K562 (cell line): ENCODE measurements at regions not wholly inside any gene's neighbourhood (a gene's known extent, or its start where the extent isn't known, plus 50 kb on each side); places are given as distances from the start of the nearest gene placed in this dataset.

ENCODE experiments used
- ATAC-seq: fragments of 200-7000 bp; cut with Tn5 transposase; 3 replicates; pipeline ENCODE4 v1.9.1; 2020; ENCODE audit warnings: moderate library complexity
- BruUV-seq: library from RNA; stranded (reverse); fragments of 400-500 nt; replicated peaks from 2 replicates; lab custom pipeline; 2021; lab: Mats Ljungman, UMichigan
- CTCF ChIA-PET: fragments of 300-600 bp; formaldehyde crosslinking; extraction: SDS; loops from one replicate; lab custom pipeline; 2021; ENCODE audit warnings: low intra/inter-chr PET ratio; lab: Yijun Ruan, JAX
- POLR2A ChIA-PET: fragments of 300-600, 350-650 bp; sonication (Branson Sonifier 250); formaldehyde crosslinking; extraction: SDS; loops from one replicate; lab custom pipeline; 2021; ENCODE audit warnings: antibody characterized with exemption, inconsistent platforms; lab: Yijun Ruan, JAX
- DNase-seq, 4 experiments: peaks; one replicate each; pipeline versions ENCODE4 v3.0.0 to v3.0.0-alpha.2; 2011 to 2018; ENCODE audit warnings: low spot score in 3 of 4, mixed read lengths in 3 of 4; ENCODE audit errors: extremely low read depth in 1 of 4
- FAIRE-seq: peaks from 2 replicates; lab custom pipeline; 2011; peaks lifted over from hg19 to GRCh38; lab: Jason Lieb, UNC
- H2AFZ ChIP-seq: 2 replicates; pipeline ENCODE4 v1.6.0; 2011; ENCODE audit warnings: low read depth, low read length, control low read depth, inconsistent platforms
- H3K27ac ChIP-seq: fragments of 200-600 bp; 3 replicates; pipeline ENCODE4 v1.8.0; 2011; ENCODE audit warnings: low read depth, mild to moderate bottlenecking, control low read depth, inconsistent platforms, low read length, moderate library complexity, mixed read lengths; ENCODE audit errors: extremely low read depth
- H3K27me3 ChIP-seq, 2 experiments: fragments of 300-600 bp in 1 of 2; 2 replicates in 1 of 2; 3 replicates in 1 of 2; pipeline versions ENCODE4 v1.6.0 to v1.8.0; 2011; ENCODE audit warnings: inconsistent platforms in 2 of 2, low read length in 2 of 2, mild to moderate bottlenecking in 1 of 2, mixed read lengths in 1 of 2, moderate library complexity in 1 of 2; ENCODE audit not compliant: control insufficient read depth in 2 of 2, insufficient read depth in 2 of 2
- H3K36me3 ChIP-seq: fragments of 300-600 bp; 3 replicates; pipeline ENCODE4 v1.8.0; 2011; ENCODE audit warnings: mild to moderate bottlenecking, low read length, inconsistent platforms; ENCODE audit not compliant: control insufficient read depth, insufficient read depth
- H3K4me1 ChIP-seq, 2 experiments: fragments of 200-600 bp in 1 of 2; replicated peaks in 1 of 2; 2 replicates in 1 of 2; 3 replicates in 1 of 2; pipeline versions ENCODE4 v1.5.1 to v1.8.0; 2011; ENCODE audit warnings: inconsistent platforms in 2 of 2, low read length in 2 of 2, mild to moderate bottlenecking in 1 of 2, mixed read lengths in 1 of 2, moderate library complexity in 1 of 2; ENCODE audit not compliant: control insufficient read depth in 2 of 2, insufficient read depth in 2 of 2
- H3K4me2 ChIP-seq: 2 replicates; pipeline ENCODE4 v1.6.1; 2011; ENCODE audit warnings: low read length, control low read depth, inconsistent platforms, mixed read lengths; ENCODE audit not compliant: insufficient read depth
- H3K4me3 ChIP-seq: fragments of 200-600 bp; sonication (generic), shearing (Covaris generic); 2 replicates; pipeline ENCODE4 v1.5.1; 2016; ENCODE audit warnings: control low read depth, inconsistent platforms
- H3K79me2 ChIP-seq: fragments of 200-600 bp; 3 replicates; pipeline ENCODE4 v1.8.0; 2011; ENCODE audit warnings: low read length, inconsistent platforms; ENCODE audit not compliant: control insufficient read depth, insufficient read depth
- H3K9ac ChIP-seq, 2 experiments: 2 replicates each; pipeline versions ENCODE4 v1.6.0 to v1.6.1; 2011; ENCODE audit warnings: low read depth in 2 of 2, low read length in 2 of 2, control low read depth in 1 of 2, inconsistent platforms in 1 of 2, mild to moderate bottlenecking in 1 of 2, mixed read lengths in 1 of 2; ENCODE audit not compliant: insufficient read depth in 1 of 2
- H3K9me1 ChIP-seq: one replicate; pipeline ENCODE4 v1.6.0; 2011; ENCODE audit warnings: inconsistent platforms, mild to moderate bottlenecking, low read length, moderate library complexity; ENCODE audit not compliant: control insufficient read depth, insufficient read depth
- H3K9me3 ChIP-seq: replicated peaks from 2 replicates; pipeline ENCODE4 v1.5.1; 2011; ENCODE audit warnings: low read depth, low read length, inconsistent platforms; ENCODE audit not compliant: control insufficient read depth, insufficient read depth
- H4K20me1 ChIP-seq: replicated peaks from 2 replicates; pipeline ENCODE4 v1.6.1; 2011; ENCODE audit warnings: low read length, inconsistent platforms, mixed read lengths; ENCODE audit not compliant: control insufficient read depth, insufficient read depth
- CEBPZ ChIP-seq: fragments of 150-350 bp; IDR thresholded peaks from 2 replicates; pipeline ENCODE4 v1.6.1; 2014; ENCODE audit warnings: low read depth, mild to moderate bottlenecking, low read length, borderline replicate concordance
- HDAC6 ChIP-seq: IDR thresholded peaks from 2 replicates; pipeline ENCODE4 v1.6.1; 2012; ENCODE audit warnings: low read depth, mild to moderate bottlenecking, control low read depth, inconsistent platforms, low read length, moderate library complexity
- NFE2 ChIP-seq: IDR thresholded peaks from 2 replicates; pipeline ENCODE4 v1.6.1; 2014; ENCODE audit warnings: antibody characterized with exemption, low read depth
- NR0B1 ChIP-seq: fragments of 450-650 bp; IDR thresholded peaks from one replicate; pipeline ENCODE4 v1.6.1; 2018; ENCODE audit warnings: mild to moderate bottlenecking, moderate library complexity; ENCODE audit not compliant: partially characterized antibody
- PHF8 ChIP-seq: fragments of 200-600 bp; sonication (generic); IDR thresholded peaks from 2 replicates; pipeline ENCODE4 v1.6.1; 2012; ENCODE audit warnings: mixed run types, mild to moderate bottlenecking, inconsistent platforms, low read length, moderate library complexity, borderline replicate concordance
- TFAM ChIP-seq: fragments of 250-450 bp; sonication (Bioruptor Pico); conservative IDR thresholded peaks from 2 replicates; pipeline ENCODE4 v1.5.0; 2021; ENCODE audit warnings: mild to moderate bottlenecking, moderate library complexity
- ZBTB11 ChIP-seq, 3 experiments: fragments of 200-800 bp in 1 of 3; fragments of 250-450 bp in 1 of 3; fragments of 450-650 bp in 1 of 3; sonication (Bioruptor Pico) in 1 of 3; sonication (Bioruptor generic) in 1 of 3; formaldehyde crosslinking in 1 of 3; IDR thresholded peaks; 2 replicates each; pipeline versions ENCODE4 v1.6.1 to v1.8.0; 2016 to 2022; ENCODE audit warnings: mild to moderate bottlenecking in 2 of 3, missing genetic modification characterization in 2 of 3, missing compliant biosample characterization in 1 of 3, moderate library complexity in 1 of 3
- WGBS: fragments of 100-300 bp; shearing (Covaris generic); methylation state at CpG from one replicate; pipeline ENCODE4 v1.1.6; 2016; ENCODE audit warnings: low coverage, mixed read lengths; ENCODE audit not compliant: insufficient coverage; ENCODE audit errors: missing lambda C conversion rate; 5-methylcytosine and 5-hydroxymethylcytosine counted together
- in situ Hi-C: fragments of 300-500 bp; cut with MboI; formaldehyde crosslinking; loops from 4 replicates; pipeline ENCODE4 v1.15.0; 2018; ENCODE audit warnings: inconsistent platforms, mixed read lengths
- intact Hi-C: fragments of 100-400 bp; cut with micrococcal nuclease; formaldehyde crosslinking; loops from 2 replicates; pipeline ENCODE4 v1.14.2; 2022

- H4K20me1 ChIP-seq, result no peaks in the 10 kb centered on the region
- no peak overlapping the region for H3K27ac ChIP-seq
- no peaks in the 10 kb centered on the region for H3K9me3 ChIP-seq
- no peaks in the 10 kb centered on the region for H3K9me1 ChIP-seq
- no peaks in the 10 kb centered on the region for H3K27me3 ChIP-seq
- BruUV-seq, result no TSS peak
- FAIRE-seq (no peak), DNase-seq (no peak), ATAC-seq (no peak)
- no peak overlapping the region for H3K4me2 ChIP-seq
- CTCF ChIA-PET, result no interaction called here
- no peak overlapping the region for H2AFZ ChIP-seq
- WGBS, result 3% methylated on average over 4 of the region's 4 CpGs
- H3K79me2 ChIP-seq, result no peaks in the 10 kb centered on the region
- H3K4me3 ChIP-seq, result no peak overlapping the region
- intact Hi-C loops (no loop called here), in situ Hi-C loops (no loop called here)
- no peak for TF ChIP-seq TFAM (CRISPR knock-in tag)
- no peak for TF ChIP-seq NFE2
- H3K9ac ChIP-seq, result no peak overlapping the region
- POLR2A ChIA-PET, result no interaction called here
- H3K36me3 ChIP-seq, result no peaks in the 10 kb centered on the region
- H3K4me1 ChIP-seq, result no peaks in the 10 kb centered on the region
Observed at GRCh38 chr4:132026816-132027215, 1122.3 kb upstream of the PCDH10 start.

- intact Hi-C loops (no loop called here), in situ Hi-C loops (no loop called here)
- Histone ChIP-seq H3K4me1 (no peaks in the 10 kb centered on the region), H3K27ac (no peak overlapping the region), H3K36me3 (no peaks in the 10 kb centered on the region), H3K9ac (no peak overlapping the region), H3K27me3 (no peaks in the 10 kb centered on the region), H3K4me3 (no peak overlapping the region), H4K20me1 (no peaks in the 10 kb centered on the region), H3K79me2 (no peaks in the 10 kb centered on the region), H3K9me1 (no peaks in the 10 kb centered on the region), H3K4me2 (no peak overlapping the region), H3K9me3 (no peaks in the 10 kb centered on the region), H2AFZ (no peak overlapping the region)
- DNase-seq (no peak), FAIRE-seq (no peak), ATAC-seq (no peak)
- 0% methylated on average over 1 of the region's 1 CpG for WGBS
- BruUV-seq, result no TSS peak
- ChIA-PET POLR2A (no interaction called here), CTCF (no interaction called here)
- TF ChIP-seq ZBTB11 (CRISPR knock-in tag; IDR thresholded peaks at IDR 0.05) (no peak), CEBPZ (no peak), HDAC6 (no peak), PHF8 (no peak), NR0B1 (no peak)
Observed at GRCh38 chr4:132056496-132056895, 1092.6 kb upstream of the PCDH10 start.
